Astrocyte (in vitro differentiated cells and primary cell): ENCODE measurements at regions not wholly inside any gene's neighbourhood (a gene's known extent, or its start where the extent isn't known, plus 50 kb on each side); places are given as distances from the start of the nearest gene placed in this dataset.

Experiments
- DNase-seq: peaks from one replicate; pipeline ENCODE4 v3.0.0-alpha.2; 2010; ENCODE audit warnings: low read depth
- FAIRE-seq: peaks from 2 replicates; lab custom pipeline; 2011; peaks lifted over from hg19 to GRCh38; lab: Jason Lieb, UNC
- H2AFZ ChIP-seq: 2 replicates; pipeline ENCODE4 v1.6.0; 2012; ENCODE audit warnings: low read depth, low read length, inconsistent platforms
- H3K27ac ChIP-seq: 2 replicates; pipeline ENCODE4 v1.5.1; 2011; ENCODE audit warnings: low read depth, low read length, inconsistent platforms
- H3K27me3 ChIP-seq: 2 replicates; pipeline ENCODE4 v1.6.0; 2011; ENCODE audit warnings: low read length, inconsistent platforms; ENCODE audit not compliant: insufficient read depth
- H3K36me3 ChIP-seq: 2 replicates; pipeline ENCODE4 v1.5.1; 2011; ENCODE audit warnings: low read length, inconsistent platforms; ENCODE audit not compliant: insufficient read depth
- H3K4me1 ChIP-seq: 2 replicates; pipeline ENCODE4 v1.5.1; 2011; ENCODE audit warnings: low read length, inconsistent platforms; ENCODE audit not compliant: insufficient read depth
- H3K4me2 ChIP-seq: 2 replicates; pipeline ENCODE4 v1.6.0; 2012; ENCODE audit warnings: low read length, inconsistent platforms
- H3K4me3 ChIP-seq: 2 replicates; pipeline ENCODE4 v1.5.1; 2011; ENCODE audit warnings: low read depth, mild to moderate bottlenecking, low read length, inconsistent platforms; ENCODE audit not compliant: insufficient read depth
- H3K79me2 ChIP-seq: 2 replicates; pipeline ENCODE4 v1.6.0; 2012; ENCODE audit warnings: mild to moderate bottlenecking, low read length, inconsistent platforms; ENCODE audit not compliant: insufficient read depth
- H3K9ac ChIP-seq: 2 replicates; pipeline ENCODE4 v1.6.0; 2012; ENCODE audit warnings: mild to moderate bottlenecking, low read length, inconsistent platforms
- H3K9me3 ChIP-seq: 2 replicates; pipeline ENCODE4 v1.5.1; 2012; ENCODE audit warnings: low read depth, mild to moderate bottlenecking, low read length, inconsistent platforms; ENCODE audit not compliant: insufficient read depth
- H4K20me1 ChIP-seq: 2 replicates; pipeline ENCODE4 v1.6.0; 2012; ENCODE audit warnings: low read length, inconsistent platforms; ENCODE audit not compliant: insufficient read depth
- H3K27ac Mint-ChIP-seq: one replicate; pipeline ENCODE4 v1.8.0; 2021; ENCODE audit warnings: mild to moderate bottlenecking, mixed read lengths; ENCODE audit not compliant: unreplicated experiment
- H3K27me3 Mint-ChIP-seq: one replicate; pipeline ENCODE4 v1.8.0; 2021; ENCODE audit warnings: low read depth, mixed read lengths; ENCODE audit not compliant: unreplicated experiment
- H3K36me3 Mint-ChIP-seq: one replicate; pipeline ENCODE4 v1.8.0; 2021; ENCODE audit warnings: low read depth, mixed read lengths; ENCODE audit not compliant: unreplicated experiment
- H3K4me1 Mint-ChIP-seq: one replicate; pipeline ENCODE4 v1.8.0; 2021; ENCODE audit warnings: low read depth, mixed read lengths; ENCODE audit not compliant: unreplicated experiment
- H3K4me3 Mint-ChIP-seq: one replicate; pipeline ENCODE4 v1.8.0; 2021; ENCODE audit warnings: mild to moderate bottlenecking, moderate library complexity, mixed read lengths; ENCODE audit not compliant: unreplicated experiment
- H3K9me3 Mint-ChIP-seq: one replicate; pipeline ENCODE4 v1.8.0; 2021; ENCODE audit warnings: mild to moderate bottlenecking, mixed read lengths; ENCODE audit not compliant: unreplicated experiment
- EZH2 ChIP-seq: IDR thresholded peaks from 2 replicates; pipeline ENCODE4 v1.6.1; 2012; ENCODE audit warnings: mild to moderate bottlenecking, low read length, inconsistent platforms; ENCODE audit not compliant: insufficient read depth
- TF ChIP-seq, protein P1 (sequence below): IDR thresholded peaks from 2 replicates; pipeline ENCODE4 v1.5.1; 2011; ENCODE audit warnings: low read depth, mild to moderate bottlenecking, inconsistent platforms, low read length, moderate library complexity; ENCODE audit not compliant: insufficient read depth

DNA sequence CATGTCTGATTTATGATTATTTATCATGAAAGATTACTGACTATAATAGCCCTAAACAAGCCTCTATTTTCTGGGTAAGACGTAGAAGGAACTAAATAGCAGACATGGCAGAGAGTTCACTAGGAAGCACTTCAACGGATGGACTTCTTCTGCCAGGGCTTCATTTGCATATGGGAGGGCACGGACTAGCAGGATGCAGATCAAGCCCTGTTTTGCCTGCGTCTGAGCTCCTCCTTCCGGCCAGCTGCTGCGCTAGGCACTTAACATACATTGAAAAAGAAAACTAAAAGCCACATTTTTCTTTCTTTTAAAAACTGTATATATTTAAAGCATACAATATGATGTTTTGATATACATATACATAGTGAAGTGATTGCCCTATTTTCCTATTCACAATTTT lies 340.0 kb upstream of the MEX3C start:
- no peaks in the 10 kb centered on the region for H4K20me1 ChIP-seq
- Mint-ChIP-seq H3K27ac (no peak overlapping the region), H3K4me1 (no peaks in the 10 kb centered on the region), H3K36me3 (no peaks in the 10 kb centered on the region), H3K4me3 (no peak overlapping the region), H3K27me3 (peaks cover 3% of the 10 kb centered on the region), H3K9me3 (peaks cover 2% of the 10 kb centered on the region)
- H2AFZ ChIP-seq, result no peak overlapping the region
- no peaks in the 10 kb centered on the region for H3K79me2 ChIP-seq
- DNase-seq, result no peak
- TF ChIP-seq EZH2, result no peak
- TF ChIP-seq, protein P1, sequence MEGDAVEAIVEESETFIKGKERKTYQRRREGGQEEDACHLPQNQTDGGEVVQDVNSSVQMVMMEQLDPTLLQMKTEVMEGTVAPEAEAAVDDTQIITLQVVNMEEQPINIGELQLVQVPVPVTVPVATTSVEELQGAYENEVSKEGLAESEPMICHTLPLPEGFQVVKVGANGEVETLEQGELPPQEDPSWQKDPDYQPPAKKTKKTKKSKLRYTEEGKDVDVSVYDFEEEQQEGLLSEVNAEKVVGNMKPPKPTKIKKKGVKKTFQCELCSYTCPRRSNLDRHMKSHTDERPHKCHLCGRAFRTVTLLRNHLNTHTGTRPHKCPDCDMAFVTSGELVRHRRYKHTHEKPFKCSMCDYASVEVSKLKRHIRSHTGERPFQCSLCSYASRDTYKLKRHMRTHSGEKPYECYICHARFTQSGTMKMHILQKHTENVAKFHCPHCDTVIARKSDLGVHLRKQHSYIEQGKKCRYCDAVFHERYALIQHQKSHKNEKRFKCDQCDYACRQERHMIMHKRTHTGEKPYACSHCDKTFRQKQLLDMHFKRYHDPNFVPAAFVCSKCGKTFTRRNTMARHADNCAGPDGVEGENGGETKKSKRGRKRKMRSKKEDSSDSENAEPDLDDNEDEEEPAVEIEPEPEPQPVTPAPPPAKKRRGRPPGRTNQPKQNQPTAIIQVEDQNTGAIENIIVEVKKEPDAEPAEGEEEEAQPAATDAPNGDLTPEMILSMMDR, result no peak
- FAIRE-seq, result no peak
- no peaks in the 10 kb centered on the region for H3K36me3 ChIP-seq
- no peak overlapping the region for H3K9ac ChIP-seq
- no peaks in the 10 kb centered on the region for H3K27me3 ChIP-seq
- H3K9me3 ChIP-seq, result no peaks in the 10 kb centered on the region
- no peak overlapping the region for H3K4me2 ChIP-seq
- H3K4me1 ChIP-seq, result no peaks in the 10 kb centered on the region
- H3K4me3 ChIP-seq, result no peak overlapping the region
- no peak overlapping the region for H3K27ac ChIP-seq

DNA sequence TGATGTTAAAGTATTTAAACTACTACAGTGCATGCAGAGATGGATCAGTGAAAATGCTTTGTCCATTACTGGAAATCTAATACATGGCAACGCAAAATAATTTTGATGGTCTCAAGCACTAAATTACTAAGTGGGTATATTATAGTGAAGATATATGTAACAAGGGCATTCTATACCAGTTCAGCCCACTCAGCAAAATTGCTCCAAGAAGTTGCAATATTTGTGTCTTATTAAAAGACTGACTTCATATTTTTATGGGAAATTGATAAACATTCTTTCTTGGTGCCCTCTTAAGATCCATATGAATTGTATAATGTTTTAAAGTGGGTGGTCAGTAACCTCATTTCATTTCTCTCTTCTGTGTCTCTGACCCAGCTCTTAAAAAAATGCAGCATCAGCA lies 343.1 kb upstream of the MEX3C start:
- Mint-ChIP-seq H3K4me1 (no peaks in the 10 kb centered on the region), H3K9me3 (peaks cover 2% of the 10 kb centered on the region), H3K27me3 (no peaks in the 10 kb centered on the region), H3K4me3 (no peak overlapping the region), H3K36me3 (no peaks in the 10 kb centered on the region), H3K27ac (no peak overlapping the region)
- Histone ChIP-seq H3K9ac (no peak overlapping the region), H3K9me3 (no peaks in the 10 kb centered on the region), H3K36me3 (no peaks in the 10 kb centered on the region), H3K79me2 (no peaks in the 10 kb centered on the region), H3K27ac (no peak overlapping the region), H3K4me3 (no peak overlapping the region), H3K4me1 (no peaks in the 10 kb centered on the region), H3K27me3 (no peaks in the 10 kb centered on the region), H4K20me1 (no peaks in the 10 kb centered on the region), H2AFZ (no peak overlapping the region), H3K4me2 (no peak overlapping the region)
- TF ChIP-seq, protein P1, result no peak
- no peak for TF ChIP-seq EZH2
- DNase-seq, result no peak
- FAIRE-seq, result no peak

DNA sequence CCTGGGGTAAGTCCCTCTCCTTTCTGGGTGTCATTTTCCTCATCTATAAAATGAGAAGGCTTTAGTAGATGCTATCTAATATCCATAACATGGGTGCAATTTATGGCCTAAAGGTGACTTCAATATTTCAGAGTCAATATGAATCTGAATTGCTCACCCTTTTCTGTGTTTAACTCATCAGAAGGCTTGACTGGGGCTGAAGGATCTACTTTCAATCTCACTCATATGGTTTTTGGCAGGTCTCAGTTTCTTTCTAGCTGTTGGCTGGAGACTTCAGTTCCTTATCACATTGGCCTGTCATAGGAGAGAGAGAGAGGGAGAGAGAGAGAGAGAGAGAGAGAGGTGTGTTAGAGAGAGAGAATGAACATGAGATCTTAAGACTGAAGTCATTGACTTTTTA lies 343.7 kb upstream of the MEX3C start:
- no peaks in the 10 kb centered on the region for H3K79me2 ChIP-seq
- H3K4me3 ChIP-seq, result no peak overlapping the region
- H3K27ac ChIP-seq, result no peak overlapping the region
- no peaks in the 10 kb centered on the region for H3K4me1 Mint-ChIP-seq
- H3K9me3 ChIP-seq, result no peaks in the 10 kb centered on the region
- H3K9me3 Mint-ChIP-seq, result peaks cover 2% of the 10 kb centered on the region
- H3K9ac ChIP-seq, result no peak overlapping the region
- no peaks in the 10 kb centered on the region for H3K4me1 ChIP-seq
- no peaks in the 10 kb centered on the region for H3K36me3 ChIP-seq
- no peaks in the 10 kb centered on the region for H3K36me3 Mint-ChIP-seq
- no peak for TF ChIP-seq EZH2
- TF ChIP-seq, protein P1, result no peak
- no peaks in the 10 kb centered on the region for H3K27me3 Mint-ChIP-seq
- H4K20me1 ChIP-seq, result no peaks in the 10 kb centered on the region
- H3K27ac Mint-ChIP-seq, result no peak overlapping the region
- H3K4me3 Mint-ChIP-seq, result no peak overlapping the region
- H3K4me2 ChIP-seq, result no peak overlapping the region
- no peak for FAIRE-seq
- DNase-seq, result no peak
- H2AFZ ChIP-seq, result no peak overlapping the region
- H3K27me3 ChIP-seq, result no peaks in the 10 kb centered on the region
